GM21390 (cell line): ENCODE measurements at regions not wholly inside any gene's neighbourhood (a gene's known extent, or its start where the extent isn't known, plus 50 kb on each side); places are given as distances from the start of the nearest gene placed in this dataset.
"Not testable (repeated sequence)": the region's sequence is repeated elsewhere in the genome, so short reads cannot be mapped to it uniquely, and the experiment has no call there.

ENCODE experiments used
- ATAC-seq: cut with Tn5 transposase; IDR thresholded peaks from one replicate; pipeline ENCODE4 v1.9.1; 2021; ENCODE audit not compliant: unreplicated experiment

DNA sequence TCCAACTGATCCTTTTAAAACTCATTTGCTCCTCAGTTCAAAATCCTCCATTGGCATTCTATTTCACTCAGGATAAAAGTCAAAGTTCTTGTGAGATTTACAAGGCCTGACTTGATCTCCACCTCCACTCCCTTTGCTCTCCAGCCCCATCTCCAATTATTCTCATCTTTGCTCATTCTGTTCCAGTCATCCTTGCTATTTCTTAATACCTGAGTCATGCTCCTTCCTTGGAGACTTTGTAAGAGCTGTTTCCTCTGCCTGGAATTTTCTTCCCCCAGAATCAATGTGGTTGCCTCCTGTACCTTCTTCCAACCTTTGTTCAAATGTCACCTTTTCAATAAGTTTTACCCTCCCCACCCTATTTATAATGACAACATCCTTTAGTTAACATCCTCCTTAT, 373.5 kb downstream of the HTR1B start:
- ATAC-seq, result no peak

DNA sequence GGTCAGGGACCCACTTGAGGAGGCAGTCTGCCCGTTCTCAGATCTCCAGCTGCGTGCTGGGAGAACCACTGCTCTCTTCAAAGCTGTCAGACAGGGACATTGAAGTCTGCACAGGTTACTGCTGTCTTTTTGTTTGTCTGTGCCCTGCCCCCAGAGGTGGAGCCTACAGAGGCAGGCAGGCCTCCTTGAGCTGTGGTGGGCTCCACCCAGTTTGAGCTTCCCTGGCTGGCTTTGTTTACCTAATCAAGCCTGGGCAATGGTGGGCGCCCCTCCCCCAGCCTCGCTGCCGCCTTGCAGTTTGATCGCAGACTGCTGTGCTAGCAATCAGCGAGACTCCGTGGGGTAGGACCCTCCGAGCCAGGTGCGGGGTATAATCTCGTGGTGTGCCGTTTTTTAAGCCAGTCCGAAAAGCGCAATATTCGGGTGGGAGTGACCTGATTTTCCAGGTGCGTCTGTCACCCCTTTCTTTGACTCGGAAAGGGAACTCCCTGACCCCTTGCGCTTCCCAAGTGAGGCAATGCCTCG, 375.4 kb downstream of the HTR1B start:
- ATAC-seq, result not testable (repeated sequence)

DNA sequence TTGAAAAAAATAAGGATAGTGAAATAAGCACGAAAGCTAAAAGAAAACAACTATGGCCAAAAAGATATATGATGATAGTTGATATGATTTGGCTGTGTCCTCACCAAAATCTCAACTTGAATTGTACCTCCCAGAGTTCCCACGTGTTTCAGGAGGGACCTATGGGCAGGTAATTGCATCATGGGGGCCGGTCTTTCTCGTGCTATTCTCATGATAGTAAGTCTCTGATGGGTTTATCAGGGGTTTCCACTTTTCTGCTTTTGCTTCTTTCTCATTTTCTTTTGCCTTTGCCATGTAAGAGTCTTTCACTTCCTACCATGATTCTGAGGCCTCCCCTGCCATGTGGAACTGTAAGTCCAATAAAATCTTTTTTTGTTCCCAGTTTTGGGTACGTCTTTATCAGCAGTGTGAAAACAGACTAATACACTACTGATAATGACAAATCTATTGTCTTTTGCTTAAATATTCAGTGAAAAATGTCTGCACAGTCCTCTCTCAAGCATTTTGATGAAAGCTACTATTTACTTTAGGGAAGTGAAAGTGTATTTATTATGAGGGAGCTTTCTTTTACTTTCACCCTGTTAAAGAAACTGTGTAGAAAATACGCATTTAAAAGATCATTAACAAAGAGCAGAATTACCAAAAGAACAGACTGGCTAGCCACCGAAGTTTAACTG, 389.1 kb downstream of the HTR1B start:
- ATAC-seq, result no peak

DNA sequence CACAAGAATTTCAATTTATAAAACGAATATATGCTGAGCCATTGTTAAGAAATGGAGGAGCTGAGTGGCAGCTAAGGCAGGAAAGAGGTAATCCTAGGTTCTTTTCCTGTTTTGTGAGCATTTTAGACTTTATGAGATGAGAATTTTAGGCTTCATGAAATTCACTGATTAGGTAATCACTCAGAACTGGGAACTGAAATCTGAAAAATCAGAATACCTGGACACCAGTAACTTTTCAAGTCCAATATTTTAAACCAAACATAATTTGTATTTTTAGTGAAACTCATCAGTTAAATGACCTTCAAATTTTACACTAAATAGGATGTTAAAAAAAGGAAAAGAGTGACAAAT, 389.9 kb downstream of the HTR1B start:
- ATAC-seq, result no peak

DNA sequence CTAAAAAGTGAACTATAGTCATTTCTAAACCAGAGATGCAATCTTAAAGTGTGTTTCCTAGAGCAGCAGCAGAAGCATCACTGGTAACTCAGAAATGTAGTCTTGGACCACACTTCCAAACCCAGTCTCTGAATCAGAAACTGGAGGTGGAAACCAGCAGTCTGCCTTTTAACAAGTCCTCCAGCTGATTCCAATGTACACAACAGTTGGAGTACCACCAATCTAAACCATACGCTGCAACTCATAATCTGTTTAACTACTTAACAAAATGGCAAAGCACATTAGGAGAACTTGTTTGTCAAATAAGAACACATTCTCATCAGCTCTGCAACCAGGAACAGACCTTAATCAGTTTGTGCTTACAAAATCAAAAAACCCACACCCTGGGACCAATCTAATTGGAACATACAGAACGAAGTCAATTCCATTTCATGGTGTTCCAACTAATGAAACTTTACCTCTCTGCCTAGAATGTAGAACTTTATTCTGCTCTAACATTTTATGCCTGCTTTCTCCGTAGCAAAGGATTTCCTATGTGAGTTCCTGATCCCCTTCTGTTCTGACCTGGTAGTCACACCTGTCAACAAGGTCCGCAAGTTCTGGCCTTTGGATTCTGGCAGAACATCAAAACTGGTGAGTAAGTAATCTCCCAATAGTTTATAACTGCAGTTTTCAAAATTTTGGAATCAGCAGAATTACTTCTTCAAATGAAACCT, 390.4 kb downstream of the HTR1B start:
- no peak for ATAC-seq

DNA sequence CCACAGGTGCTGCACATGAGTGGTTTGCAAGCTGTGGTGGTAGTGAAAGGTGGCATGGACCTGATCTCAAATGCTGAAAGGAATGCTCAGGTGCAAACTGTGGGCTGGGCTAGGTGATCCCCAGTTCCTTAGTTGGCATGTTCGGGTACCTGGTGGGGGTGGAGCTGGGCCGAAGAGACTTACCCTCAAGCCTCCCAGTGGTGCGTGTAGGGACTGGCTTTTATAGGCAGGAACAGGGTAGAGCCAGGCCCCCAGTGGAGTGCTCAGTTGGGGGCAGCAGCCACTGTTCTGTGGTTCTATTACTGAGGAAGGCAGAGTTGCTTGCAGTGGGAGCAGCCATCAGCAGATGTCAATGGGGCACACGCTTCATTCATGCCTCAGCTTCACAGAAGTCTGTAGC, 399.8 kb downstream of the HTR1B start:
- no peak for ATAC-seq

DNA sequence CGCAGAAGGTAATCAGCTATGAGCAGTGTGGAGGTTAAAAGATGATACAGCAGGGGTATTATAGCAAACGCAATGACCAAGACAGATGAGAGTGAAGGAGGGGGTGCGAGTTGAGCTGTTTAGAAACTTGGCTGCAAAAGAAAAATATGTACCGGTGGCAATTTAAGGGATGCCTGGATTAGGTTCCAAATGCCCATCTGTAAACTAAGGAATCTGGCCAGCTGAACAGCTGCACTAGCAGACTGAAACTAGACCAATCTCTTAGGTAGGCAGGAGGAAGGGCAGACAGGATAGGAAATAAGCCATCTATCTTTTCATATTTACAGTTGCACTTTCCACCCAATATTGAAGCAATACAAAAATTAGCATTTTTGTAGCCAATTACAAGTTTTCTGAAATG, 407.6 kb downstream of the HTR1B start:
- no peak for ATAC-seq

DNA sequence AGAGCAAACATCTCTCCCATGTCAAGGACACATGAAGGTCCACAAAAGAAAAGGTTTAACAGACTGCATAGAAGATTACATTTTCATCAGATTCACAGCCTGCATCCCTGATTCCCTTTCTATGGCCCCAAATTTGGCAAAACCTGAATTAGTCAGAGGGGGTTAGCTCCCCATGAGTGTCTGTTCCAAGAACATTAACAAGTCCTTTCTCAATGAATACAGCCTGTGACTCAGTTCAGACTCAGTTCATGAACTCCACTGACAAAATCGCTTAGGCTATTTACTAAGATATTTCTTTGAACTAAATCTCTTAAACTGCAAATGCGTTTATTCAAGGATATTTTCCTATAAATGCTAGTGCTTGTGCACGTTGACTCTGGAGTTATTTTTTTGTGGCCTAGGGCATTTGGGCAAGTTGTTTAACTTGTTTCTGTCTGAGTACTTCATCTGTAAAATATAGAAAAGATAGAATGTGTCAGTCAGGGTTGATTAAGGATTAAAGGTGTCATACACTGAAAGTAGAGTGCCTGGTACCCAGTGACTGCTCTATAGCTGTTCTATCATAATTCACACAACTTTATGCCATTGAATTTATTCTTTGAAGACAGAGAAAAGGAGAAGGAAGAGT, 422.6 kb downstream of the HTR1B start:
- ATAC-seq, result no peak

DNA sequence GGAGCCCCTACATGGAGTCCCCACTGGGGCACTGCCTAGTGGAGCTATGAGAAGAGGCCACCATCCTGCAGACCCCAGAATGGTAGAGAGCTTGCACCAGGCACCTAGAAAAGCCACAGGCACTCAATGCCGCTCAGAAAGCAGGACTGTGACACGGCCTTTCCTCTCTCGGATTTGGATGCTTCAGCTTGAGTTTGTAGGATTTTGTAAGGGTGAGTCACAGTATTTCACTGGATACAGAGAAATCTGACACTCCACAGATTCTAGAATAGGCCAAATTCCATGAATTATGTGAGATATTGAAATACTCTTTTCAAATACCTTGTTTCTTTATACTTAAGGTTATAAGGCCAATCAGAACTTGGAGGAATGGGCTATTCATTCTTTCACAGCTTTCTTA, 424.5 kb downstream of the HTR1B start:
- no peak for ATAC-seq

DNA sequence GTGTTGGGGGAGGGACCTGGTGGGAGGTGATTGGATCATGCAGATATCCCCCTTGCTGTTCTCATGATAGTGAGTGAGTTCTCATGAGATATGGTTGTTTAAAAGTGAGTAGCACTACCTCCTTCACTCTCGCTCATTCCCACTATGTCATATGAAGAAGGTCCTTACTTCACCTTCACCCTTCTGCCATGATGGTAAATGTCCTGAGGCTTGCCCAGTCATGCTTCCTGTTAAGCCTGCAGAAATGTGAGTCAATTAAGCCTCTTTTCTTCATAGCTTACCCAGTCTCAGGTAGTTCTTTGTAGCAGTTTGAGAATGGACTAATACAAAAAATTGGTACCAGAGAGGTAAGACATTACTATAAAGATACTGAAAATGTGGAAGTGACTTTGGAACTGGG, 425.9 kb downstream of the HTR1B start:
- no peak for ATAC-seq

DNA sequence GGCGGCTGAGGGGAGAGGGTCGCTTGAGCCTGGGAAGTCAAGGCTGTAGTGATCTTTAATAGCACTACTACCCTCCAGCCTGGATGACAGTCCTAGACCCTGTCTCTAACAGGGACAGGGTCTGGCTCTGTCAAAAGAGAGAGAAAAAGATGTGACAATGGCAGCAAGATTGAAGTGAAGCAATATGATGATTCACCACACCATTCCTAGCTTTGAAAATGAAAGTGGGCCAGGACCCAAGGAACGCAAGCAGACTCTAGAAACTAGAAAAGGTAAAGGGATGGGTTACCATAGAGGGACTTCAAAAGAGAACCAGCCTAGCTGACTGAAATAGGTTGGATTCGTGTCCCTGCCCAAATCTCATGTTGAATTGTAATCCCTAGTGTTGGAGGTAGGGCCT, 426.9 kb downstream of the HTR1B start:
- no peak for ATAC-seq

DNA sequence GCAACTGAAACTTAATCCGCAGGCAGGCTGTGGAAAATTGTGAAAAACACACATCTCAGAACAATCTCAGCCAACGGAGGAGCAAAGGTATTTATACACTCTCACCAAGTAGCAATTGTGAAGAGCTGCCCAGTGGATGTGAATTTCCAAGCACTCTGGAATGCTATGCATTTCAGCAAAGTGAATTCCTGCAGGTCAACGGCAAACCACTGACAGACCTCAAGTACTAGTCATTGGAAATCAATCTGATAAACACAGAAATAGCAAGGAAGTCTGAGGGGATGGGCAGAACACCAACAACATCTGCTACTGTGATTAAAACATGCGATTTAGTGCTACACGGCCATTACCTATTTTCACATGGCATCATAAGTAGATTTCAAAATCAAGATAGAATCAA, 429.1 kb downstream of the HTR1B start:
- ATAC-seq, result no peak

DNA sequence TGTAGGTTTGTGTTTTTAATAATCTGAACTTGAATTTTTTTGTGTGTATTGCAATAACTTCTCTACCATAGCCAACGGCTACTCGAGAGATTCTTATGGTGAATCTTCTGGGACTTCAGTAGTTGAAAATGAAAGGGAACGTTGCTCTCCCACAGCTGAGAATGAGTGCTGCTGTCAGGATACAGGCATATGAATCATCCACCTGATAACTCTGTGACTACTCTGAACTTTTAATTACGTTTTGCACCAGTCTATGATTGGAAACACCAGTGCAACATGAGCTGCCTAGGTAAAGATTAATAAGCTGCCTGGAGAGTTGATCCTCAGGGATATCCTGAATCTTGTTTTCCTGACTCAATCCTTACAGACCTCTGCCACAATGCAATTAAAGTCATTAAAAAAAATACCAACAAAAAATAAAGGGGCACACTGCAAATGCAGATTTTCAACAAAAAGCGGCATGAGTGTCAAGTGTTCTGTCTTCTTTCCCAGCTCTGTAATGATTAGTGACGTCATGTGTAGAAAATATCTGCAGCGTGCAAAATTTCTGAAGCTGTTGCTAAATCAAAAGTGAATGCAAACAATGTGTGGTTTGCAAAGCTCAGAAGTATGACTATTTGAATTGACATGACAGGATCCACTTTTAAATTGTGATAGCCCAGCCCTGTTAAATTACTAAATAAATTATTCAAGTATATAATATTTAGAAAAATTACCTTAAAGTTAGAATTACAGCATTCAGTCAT, 432.2 kb downstream of the HTR1B start:
- ATAC-seq, result no peak

DNA sequence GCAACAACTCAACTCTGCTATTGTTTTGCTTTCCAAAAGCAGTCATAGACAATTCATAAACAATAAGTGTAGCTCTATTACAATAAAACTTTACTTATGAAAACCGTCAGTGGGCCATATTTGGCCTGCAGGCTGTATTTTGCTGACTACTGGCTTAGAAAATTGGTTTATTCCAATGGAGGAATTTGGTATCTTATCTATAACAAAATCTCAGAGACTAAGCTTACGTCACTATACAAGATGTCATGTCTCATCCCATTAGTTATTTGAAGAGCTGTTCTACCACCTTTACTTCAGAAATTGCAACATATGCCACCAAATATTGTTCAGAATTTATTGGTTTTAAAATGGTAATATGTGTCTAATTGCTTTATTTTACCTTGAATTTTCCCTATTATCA, 436.9 kb downstream of the HTR1B start:
- ATAC-seq, result no peak

DNA sequence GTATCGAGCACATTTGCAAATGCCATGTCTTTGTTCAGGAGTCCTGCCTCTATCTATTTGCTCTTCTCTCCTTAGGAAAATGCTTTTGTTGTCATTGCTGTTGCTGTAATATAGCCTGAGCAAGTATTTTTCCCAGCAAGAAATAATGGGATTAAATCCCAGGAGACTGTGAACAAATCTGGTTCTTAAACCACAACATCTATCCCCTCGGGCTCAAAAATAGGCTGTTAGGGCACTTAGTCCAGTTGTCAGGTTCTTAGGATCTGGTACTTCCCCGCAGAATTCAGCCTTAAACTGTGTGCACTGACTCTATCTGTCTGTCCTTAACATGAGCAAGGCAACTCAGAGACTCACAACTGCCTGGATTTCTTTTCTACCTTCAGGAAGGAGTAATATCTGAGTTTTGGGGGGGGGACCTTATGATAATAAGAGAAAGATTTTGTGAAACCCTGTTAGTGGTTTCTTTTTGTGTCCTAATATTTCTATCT, 437.5 kb downstream of the HTR1B start:
- no peak for ATAC-seq

DNA sequence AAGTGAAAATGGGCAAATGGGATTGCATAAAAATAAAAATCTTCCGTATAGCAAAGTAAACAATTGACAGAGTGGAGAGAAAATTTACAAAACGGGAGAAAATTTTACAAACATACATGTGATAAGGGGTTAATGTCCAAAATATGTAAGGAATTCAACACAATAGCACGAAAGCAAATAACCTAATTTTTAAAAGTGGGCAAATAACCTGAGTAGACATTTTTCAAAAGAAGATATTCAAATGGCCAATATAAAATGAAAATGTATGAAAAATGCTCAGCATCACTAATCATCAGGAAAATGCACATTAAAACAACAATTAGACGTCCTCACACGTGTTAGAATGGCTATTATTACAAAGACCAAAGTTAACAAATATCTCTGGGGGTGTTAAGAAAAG, 441.5 kb downstream of the HTR1B start:
- ATAC-seq, result no peak

DNA sequence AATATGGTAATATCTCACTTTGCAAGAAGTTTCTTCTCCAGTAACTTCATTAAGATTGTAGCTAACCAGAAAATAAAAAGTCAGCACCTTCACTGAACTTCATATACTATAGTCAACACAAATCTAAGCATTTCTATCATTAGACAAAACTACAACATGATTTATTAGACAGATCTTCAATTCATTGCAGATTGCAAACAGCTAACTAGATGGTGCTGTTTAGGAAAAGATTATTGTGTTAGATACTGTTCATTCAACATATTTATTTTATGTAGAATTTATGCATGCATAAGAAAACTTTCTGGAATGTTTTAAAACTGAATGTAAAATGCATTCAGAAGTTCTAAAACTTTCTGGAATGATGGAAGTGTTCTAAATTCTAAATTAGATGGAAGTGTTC, 442.1 kb downstream of the HTR1B start:
- ATAC-seq, result no peak

DNA sequence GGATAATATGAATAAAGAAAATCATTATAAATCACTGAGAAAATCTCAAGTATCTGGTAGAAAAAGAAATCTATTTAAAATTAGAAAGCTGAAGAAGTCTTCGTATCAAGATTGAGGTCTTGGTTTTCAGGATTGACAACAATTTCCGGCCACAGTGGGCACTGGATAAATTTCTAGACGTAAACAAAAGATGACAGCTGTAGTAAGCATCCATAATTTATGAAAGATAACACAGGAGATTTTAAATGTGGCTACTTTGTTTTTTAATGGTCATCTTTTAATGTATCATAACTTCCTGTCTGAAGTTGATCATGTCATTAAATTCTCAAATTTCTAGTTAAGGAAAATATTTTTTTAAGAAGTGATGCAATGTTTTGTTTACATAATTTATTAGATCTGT, 444.2 kb downstream of the HTR1B start:
- no peak for ATAC-seq

DNA sequence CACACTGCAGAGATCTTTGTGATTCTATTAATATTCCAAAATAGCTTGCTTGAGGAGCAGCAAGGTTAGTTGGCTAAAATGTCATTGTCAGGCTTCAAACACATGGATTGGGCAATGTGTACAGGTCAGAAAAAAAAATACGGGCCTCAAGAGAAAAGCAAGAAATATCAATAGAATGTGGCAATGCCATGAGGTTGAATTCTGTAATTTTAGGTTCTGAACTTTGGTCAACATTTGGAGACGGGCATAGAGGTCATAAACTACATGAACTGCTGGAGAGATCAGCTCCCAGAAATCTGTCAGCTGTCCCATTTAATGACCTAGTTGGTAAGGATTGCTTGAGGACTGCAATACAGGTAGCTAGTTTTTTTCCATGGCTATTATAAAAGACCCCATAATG, 445.8 kb downstream of the HTR1B start:
- ATAC-seq, result no peak

DNA sequence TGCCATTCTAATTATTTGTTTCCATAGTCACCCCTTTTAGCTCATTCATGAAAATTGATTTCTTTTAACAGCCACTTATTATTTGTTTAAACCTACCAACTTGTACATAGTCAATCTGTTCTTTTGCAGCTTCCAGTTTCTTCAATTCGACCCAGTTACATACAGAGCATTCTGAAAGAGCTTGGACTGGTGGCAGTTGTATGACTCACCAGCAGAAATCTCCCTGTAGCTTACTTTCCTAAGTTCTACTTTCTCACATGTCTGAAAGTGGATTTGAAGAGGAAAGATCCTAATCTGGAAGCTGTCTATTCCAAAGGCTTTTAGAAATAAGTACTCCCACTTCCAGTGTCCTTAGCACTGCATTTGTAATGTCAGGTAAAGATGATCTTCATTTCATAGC, 447.9 kb downstream of the HTR1B start:
- no peak for ATAC-seq

DNA sequence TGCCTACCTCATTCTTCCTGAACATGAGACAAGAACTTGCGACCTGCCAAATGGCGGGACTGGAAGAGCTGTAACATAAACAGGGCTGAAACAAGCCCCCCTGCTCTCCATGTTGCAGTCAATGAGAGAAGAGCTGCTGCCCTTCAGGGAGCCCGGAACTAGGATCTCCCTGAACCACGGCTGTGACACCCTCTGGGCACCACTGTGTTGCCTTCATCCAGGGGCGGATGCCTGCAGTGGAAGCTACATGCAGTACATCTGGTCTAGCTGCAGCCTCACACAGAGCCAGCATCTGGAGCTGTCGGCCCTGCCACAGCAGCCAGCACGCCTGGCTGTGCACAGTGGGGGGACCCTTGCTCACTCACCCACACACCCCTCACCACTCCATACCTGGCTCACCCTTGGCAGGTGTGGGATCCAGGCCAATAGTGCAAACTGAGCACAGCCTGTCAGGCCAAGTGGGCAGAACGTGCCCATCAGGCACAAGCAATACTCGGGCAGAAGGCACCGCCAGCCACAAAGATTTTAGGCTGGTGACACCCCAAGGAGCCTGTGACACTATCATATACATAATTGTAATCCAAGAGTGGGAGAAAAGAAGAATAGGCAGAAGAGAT, 451.3 kb downstream of the HTR1B start:
- no peak for ATAC-seq
